GM23338 (cell line): ENCODE measurements at regions not wholly inside any gene's neighbourhood (a gene's known extent, or its start where the extent isn't known, plus 50 kb on each side); places are given as distances from the start of the nearest gene placed in this dataset.

ENCODE experiments used
- ATAC-seq: fragments of 200-7000 bp; cut with Tn5 transposase; 3 replicates; pipeline ENCODE4 v1.9.1; 2020
- DNase-seq: peaks from one replicate; pipeline ENCODE4 v3.0.0-alpha.2; 2015; ENCODE audit warnings: low spot score
- H2AFZ ChIP-seq: fragments of 200-600 bp; sonication (generic); 2 replicates; pipeline ENCODE4 v1.8.0; 2016; ENCODE audit warnings: antibody characterized with exemption, mild to moderate bottlenecking, moderate library complexity
- H3F3A ChIP-seq: fragments of 200-600 bp; sonication (generic); replicated peaks from 2 replicates; pipeline ENCODE4 v1.8.0; 2017; ENCODE audit warnings: antibody characterized with exemption, mixed run types, low read depth
- H3K27ac ChIP-seq: fragments of 200-600 bp; sonication (generic); 2 replicates; pipeline ENCODE4 v1.6.1; 2016; ENCODE audit warnings: low read depth
- H3K27me3 ChIP-seq: fragments of 200-600 bp; sonication (generic); 2 replicates; pipeline ENCODE4 v1.8.0; 2016; ENCODE audit warnings: mild to moderate bottlenecking, mixed run types, moderate library complexity; ENCODE audit not compliant: insufficient read depth
- H3K36me3 ChIP-seq: fragments of 200-600 bp; sonication (generic); 2 replicates; pipeline ENCODE4 v1.8.0; 2016; ENCODE audit warnings: mild to moderate bottlenecking; ENCODE audit not compliant: insufficient read depth
- H3K4me1 ChIP-seq: fragments of 200-600 bp; sonication (generic); 2 replicates; pipeline ENCODE4 v1.8.0; 2016; ENCODE audit warnings: mild to moderate bottlenecking, moderate library complexity; ENCODE audit not compliant: insufficient read depth
- H3K4me2 ChIP-seq: fragments of 200-600 bp; sonication (generic); 2 replicates; pipeline ENCODE4 v1.7.1; 2017; ENCODE audit warnings: mixed run types
- H3K4me3 ChIP-seq: fragments of 200-600 bp; sonication (generic); 2 replicates; pipeline ENCODE4 v1.6.1; 2016; ENCODE audit warnings: mixed run types
- H3K79me2 ChIP-seq: fragments of 200-600 bp; sonication (generic); replicated peaks from 2 replicates; pipeline ENCODE4 v1.8.0; 2017; ENCODE audit warnings: mild to moderate bottlenecking; ENCODE audit not compliant: insufficient read depth
- H3K9me2 ChIP-seq: fragments of 200-600 bp; sonication (generic); 2 replicates; pipeline ENCODE4 v1.8.0; 2017; ENCODE audit not compliant: insufficient read depth
- H4K20me1 ChIP-seq: fragments of 200-600 bp; sonication (generic); replicated peaks from 2 replicates; pipeline ENCODE4 v1.8.0; 2017; ENCODE audit warnings: mild to moderate bottlenecking; ENCODE audit not compliant: insufficient read depth
- H3K27ac Mint-ChIP-seq: 2 replicates; pipeline ENCODE4 v1.8.0; 2020; ENCODE audit warnings: inconsistent platforms, mild to moderate bottlenecking, moderate library complexity, mixed read lengths
- H3K27me3 Mint-ChIP-seq: 3 replicates; pipeline ENCODE4 v1.8.0; 2022; ENCODE audit warnings: low read depth, mild to moderate bottlenecking, moderate library complexity, mixed read lengths, inconsistent platforms; ENCODE audit not compliant: insufficient read depth, poor library complexity
- H3K36me3 Mint-ChIP-seq: 3 replicates; pipeline ENCODE4 v1.8.0; 2021; ENCODE audit warnings: low read depth, mild to moderate bottlenecking, inconsistent platforms, moderate library complexity, mixed read lengths
- H3K4me1 Mint-ChIP-seq: 3 replicates; pipeline ENCODE4 v1.8.0; 2020; ENCODE audit warnings: mild to moderate bottlenecking, inconsistent platforms, mixed read lengths
- H3K4me3 Mint-ChIP-seq: 3 replicates; pipeline ENCODE4 v1.8.0; 2021; ENCODE audit warnings: moderate library complexity, mild to moderate bottlenecking, inconsistent platforms, mixed read lengths
- H3K9me3 Mint-ChIP-seq: 3 replicates; pipeline ENCODE4 v1.8.0; 2020; ENCODE audit warnings: moderate library complexity, mild to moderate bottlenecking, inconsistent platforms, mixed read lengths
- EZH2 ChIP-seq: fragments of 200-600 bp; sonication (generic); IDR thresholded peaks from one replicate; pipeline ENCODE4 v1.8.0; 2017; ENCODE audit warnings: antibody characterized with exemption, mild to moderate bottlenecking, low read depth; ENCODE audit not compliant: unreplicated experiment
- EZH2phosphoT487 ChIP-seq: fragments of 200-600 bp; sonication (generic); IDR thresholded peaks from one replicate; pipeline ENCODE4 v1.8.1; 2018; ENCODE audit warnings: antibody characterized with exemption; ENCODE audit not compliant: unreplicated experiment
- JUNB ChIP-seq: IDR thresholded peaks from one replicate; pipeline ENCODE4 v1.6.1; 2016; ENCODE audit warnings: antibody characterized with exemption; ENCODE audit not compliant: unreplicated experiment
- NANOG ChIP-seq: IDR thresholded peaks from 2 replicates; pipeline ENCODE4 v1.6.1; 2016; ENCODE audit warnings: antibody characterized with exemption, borderline replicate concordance
- STAT1 ChIP-seq: IDR thresholded peaks from one replicate; pipeline ENCODE4 v1.6.1; 2016; ENCODE audit warnings: antibody characterized with exemption; ENCODE audit not compliant: unreplicated experiment
- ZNF114 ChIP-seq: fragments of 250-450 bp; sonication (Bioruptor Pico); IDR thresholded peaks from 2 replicates; pipeline ENCODE4 v1.5.0; 2020; ENCODE audit warnings: mild to moderate bottlenecking, moderate library complexity
- ZNF331 ChIP-seq: fragments of 250-450 bp; sonication (Bioruptor Pico); IDR thresholded peaks from 2 replicates; pipeline ENCODE4 v1.5.0; 2020; ENCODE audit warnings: low read depth, mild to moderate bottlenecking, moderate library complexity
- TF ChIP-seq, protein P1 (sequence below): IDR thresholded peaks from one replicate; pipeline ENCODE4 v1.6.1; 2018; ENCODE audit warnings: antibody characterized with exemption; ENCODE audit not compliant: unreplicated experiment
- TF ChIP-seq, protein P2 (sequence below): fragments of 250-450 bp; sonication (Bioruptor Pico); IDR thresholded peaks from 2 replicates; pipeline ENCODE4 v1.5.0; 2020; ENCODE audit warnings: mild to moderate bottlenecking, moderate library complexity

DNA sequence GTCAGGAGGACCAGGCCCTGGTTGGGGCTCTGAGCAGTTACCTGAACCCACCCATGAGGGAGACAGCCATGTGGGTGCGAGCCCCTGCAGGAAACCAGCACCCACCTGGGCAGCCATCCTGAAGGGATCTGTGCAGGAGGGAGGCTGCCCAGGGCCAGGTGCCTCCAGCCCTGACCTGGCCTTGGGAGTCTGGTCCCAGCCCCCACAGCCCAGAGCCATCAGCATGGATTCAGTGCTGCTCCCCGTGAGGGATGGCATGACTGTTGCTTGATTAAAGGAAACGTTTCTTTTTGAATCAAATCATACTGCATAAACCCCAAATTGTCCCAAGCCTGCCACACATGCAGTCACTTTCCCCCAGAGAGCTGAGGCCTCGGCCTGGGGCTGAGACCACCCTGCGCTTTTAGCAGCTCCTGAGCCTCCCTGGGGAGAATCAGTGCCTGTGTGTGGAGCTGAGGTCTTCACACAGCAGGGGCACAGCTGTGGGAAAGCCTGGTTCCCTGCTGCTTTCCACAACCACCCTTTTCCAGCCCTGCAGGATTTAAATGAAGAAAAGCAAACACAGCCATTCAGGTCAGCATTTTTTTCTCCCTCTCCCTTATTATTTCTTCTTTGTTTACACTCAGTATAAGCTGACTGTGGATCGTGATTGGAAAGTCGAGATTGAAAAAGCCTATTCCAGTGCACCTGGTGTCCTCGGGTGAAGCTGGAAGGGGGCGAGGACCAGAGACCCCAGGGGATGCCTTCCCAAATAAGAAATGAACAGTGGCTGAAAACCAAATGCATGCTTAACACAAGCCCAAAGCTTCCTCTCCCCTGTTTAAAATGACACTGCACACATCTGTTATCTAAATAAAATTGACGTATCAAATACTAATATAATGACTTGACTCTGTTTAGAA, 283.9 kb downstream of the SMOC2 start (continued):
- TF ChIP-seq, protein P1, sequence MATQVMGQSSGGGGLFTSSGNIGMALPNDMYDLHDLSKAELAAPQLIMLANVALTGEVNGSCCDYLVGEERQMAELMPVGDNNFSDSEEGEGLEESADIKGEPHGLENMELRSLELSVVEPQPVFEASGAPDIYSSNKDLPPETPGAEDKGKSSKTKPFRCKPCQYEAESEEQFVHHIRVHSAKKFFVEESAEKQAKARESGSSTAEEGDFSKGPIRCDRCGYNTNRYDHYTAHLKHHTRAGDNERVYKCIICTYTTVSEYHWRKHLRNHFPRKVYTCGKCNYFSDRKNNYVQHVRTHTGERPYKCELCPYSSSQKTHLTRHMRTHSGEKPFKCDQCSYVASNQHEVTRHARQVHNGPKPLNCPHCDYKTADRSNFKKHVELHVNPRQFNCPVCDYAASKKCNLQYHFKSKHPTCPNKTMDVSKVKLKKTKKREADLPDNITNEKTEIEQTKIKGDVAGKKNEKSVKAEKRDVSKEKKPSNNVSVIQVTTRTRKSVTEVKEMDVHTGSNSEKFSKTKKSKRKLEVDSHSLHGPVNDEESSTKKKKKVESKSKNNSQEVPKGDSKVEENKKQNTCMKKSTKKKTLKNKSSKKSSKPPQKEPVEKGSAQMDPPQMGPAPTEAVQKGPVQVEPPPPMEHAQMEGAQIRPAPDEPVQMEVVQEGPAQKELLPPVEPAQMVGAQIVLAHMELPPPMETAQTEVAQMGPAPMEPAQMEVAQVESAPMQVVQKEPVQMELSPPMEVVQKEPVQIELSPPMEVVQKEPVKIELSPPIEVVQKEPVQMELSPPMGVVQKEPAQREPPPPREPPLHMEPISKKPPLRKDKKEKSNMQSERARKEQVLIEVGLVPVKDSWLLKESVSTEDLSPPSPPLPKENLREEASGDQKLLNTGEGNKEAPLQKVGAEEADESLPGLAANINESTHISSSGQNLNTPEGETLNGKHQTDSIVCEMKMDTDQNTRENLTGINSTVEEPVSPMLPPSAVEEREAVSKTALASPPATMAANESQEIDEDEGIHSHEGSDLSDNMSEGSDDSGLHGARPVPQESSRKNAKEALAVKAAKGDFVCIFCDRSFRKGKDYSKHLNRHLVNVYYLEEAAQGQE: no peak
- TF ChIP-seq ZNF114 (CRISPR knock-in tag): no peak
- no peak for TF ChIP-seq ZNF331 (CRISPR knock-in tag)

DNA sequence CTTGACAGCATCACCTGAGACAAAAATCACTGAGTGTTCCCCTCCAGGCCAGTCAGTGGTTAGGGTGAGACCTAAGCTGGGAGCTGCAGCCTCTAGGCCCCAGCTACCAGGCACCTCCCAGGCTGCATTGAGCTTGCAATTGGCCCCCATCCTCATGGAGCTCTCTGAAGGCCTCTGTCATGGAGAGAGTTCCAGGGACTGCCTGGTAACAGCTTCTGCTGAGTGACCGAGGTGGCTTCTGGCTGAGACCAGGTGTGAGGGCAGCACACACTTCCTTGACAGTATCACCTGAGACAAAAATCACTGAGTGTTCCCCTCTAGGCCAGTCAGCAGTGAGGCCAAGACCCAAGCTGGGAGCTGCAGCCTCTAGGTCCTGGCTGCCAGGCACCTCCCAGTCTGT, 283.0 kb downstream of the SMOC2 start:
- no peak for DNase-seq
- no peaks in the 10 kb centered on the region for H3K4me1 Mint-ChIP-seq
- ATAC-seq: no peak
- no peaks in the 10 kb centered on the region for H3K4me1 ChIP-seq
- no peaks in the 10 kb centered on the region for H3F3A ChIP-seq
- no peaks in the 10 kb centered on the region for H4K20me1 ChIP-seq
- H3K27ac ChIP-seq: no peak overlapping the region
- no peak overlapping the region for H3K4me3 Mint-ChIP-seq
- no peaks in the 10 kb centered on the region for H3K9me2 ChIP-seq
- peaks cover 66% of the 10 kb centered on the region for H3K9me3 Mint-ChIP-seq
- H3K36me3 ChIP-seq: peaks cover 8% of the 10 kb centered on the region; the same call in 1 of the 2 replicates
- H3K36me3 Mint-ChIP-seq: peaks cover 51% of the 10 kb centered on the region
- no peak overlapping the region for H3K27ac Mint-ChIP-seq
- no peak overlapping the region for H3K4me2 ChIP-seq
- no peak overlapping the region for H3K4me3 ChIP-seq
- H3K27me3 Mint-ChIP-seq: peaks cover 7% of the 10 kb centered on the region
- no peaks in the 10 kb centered on the region for H3K27me3 ChIP-seq
- no peaks in the 10 kb centered on the region for H3K79me2 ChIP-seq
- no peak overlapping the region for H2AFZ ChIP-seq
- TF ChIP-seq, protein P1: no peak
- TF ChIP-seq EZH2phosphoT487 (no peak), STAT1 (no peak), ZNF331 (CRISPR knock-in tag) (no peak), NANOG (no peak), EZH2 (no peak), JUNB (no peak)
- TF ChIP-seq, protein P2, sequence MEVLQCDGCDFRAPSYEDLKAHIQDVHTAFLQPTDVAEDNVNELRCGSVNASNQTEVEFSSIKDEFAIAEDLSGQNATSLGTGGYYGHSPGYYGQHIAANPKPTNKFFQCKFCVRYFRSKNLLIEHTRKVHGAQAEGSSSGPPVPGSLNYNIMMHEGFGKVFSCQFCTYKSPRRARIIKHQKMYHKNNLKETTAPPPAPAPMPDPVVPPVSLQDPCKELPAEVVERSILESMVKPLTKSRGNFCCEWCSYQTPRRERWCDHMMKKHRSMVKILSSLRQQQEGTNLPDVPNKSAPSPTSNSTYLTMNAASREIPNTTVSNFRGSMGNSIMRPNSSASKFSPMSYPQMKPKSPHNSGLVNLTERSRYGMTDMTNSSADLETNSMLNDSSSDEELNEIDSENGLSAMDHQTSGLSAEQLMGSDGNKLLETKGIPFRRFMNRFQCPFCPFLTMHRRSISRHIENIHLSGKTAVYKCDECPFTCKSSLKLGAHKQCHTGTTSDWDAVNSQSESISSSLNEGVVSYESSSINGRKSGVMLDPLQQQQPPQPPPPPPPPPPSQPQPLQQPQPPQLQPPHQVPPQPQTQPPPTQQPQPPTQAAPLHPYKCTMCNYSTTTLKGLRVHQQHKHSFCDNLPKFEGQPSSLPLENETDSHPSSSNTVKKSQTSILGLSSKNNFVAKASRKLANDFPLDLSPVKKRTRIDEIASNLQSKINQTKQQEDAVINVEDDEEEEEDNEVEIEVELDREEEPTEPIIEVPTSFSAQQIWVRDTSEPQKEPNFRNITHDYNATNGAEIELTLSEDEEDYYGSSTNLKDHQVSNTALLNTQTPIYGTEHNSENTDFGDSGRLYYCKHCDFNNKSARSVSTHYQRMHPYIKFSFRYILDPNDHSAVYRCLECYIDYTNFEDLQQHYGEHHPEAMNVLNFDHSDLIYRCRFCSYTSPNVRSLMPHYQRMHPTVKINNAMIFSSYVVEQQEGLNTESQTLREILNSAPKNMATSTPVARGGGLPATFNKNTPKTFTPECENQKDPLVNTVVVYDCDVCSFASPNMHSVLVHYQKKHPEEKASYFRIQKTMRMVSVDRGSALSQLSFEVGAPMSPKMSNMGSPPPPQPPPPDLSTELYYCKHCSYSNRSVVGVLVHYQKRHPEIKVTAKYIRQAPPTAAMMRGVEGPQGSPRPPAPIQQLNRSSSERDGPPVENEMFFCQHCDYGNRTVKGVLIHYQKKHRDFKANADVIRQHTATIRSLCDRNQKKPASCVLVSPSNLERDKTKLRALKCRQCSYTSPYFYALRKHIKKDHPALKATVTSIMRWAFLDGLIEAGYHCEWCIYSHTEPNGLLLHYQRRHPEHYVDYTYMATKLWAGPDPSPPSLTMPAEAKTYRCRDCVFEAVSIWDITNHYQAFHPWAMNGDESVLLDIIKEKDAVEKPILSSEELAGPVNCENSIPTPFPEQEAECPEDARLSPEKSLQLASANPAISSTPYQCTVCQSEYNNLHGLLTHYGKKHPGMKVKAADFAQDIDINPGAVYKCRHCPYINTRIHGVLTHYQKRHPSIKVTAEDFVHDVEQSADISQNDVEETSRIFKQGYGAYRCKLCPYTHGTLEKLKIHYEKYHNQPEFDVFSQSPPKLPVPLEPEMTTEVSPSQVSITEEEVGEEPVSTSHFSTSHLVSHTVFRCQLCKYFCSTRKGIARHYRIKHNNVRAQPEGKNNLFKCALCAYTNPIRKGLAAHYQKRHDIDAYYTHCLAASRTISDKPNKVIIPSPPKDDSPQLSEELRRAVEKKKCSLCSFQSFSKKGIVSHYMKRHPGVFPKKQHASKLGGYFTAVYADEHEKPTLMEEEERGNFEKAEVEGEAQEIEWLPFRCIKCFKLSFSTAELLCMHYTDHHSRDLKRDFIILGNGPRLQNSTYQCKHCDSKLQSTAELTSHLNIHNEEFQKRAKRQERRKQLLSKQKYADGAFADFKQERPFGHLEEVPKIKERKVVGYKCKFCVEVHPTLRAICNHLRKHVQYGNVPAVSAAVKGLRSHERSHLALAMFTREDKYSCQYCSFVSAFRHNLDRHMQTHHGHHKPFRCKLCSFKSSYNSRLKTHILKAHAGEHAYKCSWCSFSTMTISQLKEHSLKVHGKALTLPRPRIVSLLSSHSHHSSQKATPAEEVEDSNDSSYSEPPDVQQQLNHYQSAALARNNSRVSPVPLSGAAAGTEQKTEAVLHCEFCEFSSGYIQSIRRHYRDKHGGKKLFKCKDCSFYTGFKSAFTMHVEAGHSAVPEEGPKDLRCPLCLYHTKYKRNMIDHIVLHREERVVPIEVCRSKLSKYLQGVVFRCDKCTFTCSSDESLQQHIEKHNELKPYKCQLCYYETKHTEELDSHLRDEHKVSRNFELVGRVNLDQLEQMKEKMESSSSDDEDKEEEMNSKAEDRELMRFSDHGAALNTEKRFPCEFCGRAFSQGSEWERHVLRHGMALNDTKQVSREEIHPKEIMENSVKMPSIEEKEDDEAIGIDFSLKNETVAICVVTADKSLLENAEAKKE (CRISPR knock-in tag): no peak
